PC-9 (cell line): ENCODE measurements at regions not wholly inside any gene's neighbourhood (a gene's known extent, or its start where the extent isn't known, plus 50 kb on each side); places are given as distances from the start of the nearest gene placed in this dataset.

Source experiments
- CTCF ChIP-seq: fragments of 200-600 bp; sonication (generic); conservative IDR thresholded peaks from 2 replicates; pipeline ENCODE4 v1.6.1; 2017; ENCODE audit warnings: mixed run types, antibody characterized with exemption, mild to moderate bottlenecking, moderate library complexity
- EZH2 ChIP-seq: fragments of 200-600 bp; sonication (generic); IDR thresholded peaks from 2 replicates; pipeline ENCODE4 v1.8.0; 2017; ENCODE audit warnings: antibody characterized with exemption, low read depth

- TF ChIP-seq CTCF (no peak), EZH2 (no peak)
Observed at GRCh38 chr21:20822666-20823065, 175.5 kb upstream of the NCAM2 start.
